ENCODE measurements at regions not wholly inside any gene's neighbourhood (a gene's known extent, or its start where the extent isn't known, plus 50 kb on each side); places are given as distances from the start of the nearest gene placed in this dataset.

GRCh38 chr5:143955141-143955540 is 143.2 kb downstream of the HMHB1 start:
- Histone ChIP-seq H3K27me3 (replicated peaks; ENCODE audit: control insufficient read depth, insufficient read depth, low read length) (no peaks in the 10 kb centered on the region), H3K4me3 (ENCODE audit: low read length) (no peak overlapping the region), H3K9ac (ENCODE audit: low read length) (no peak overlapping the region), H3K36me3 (ENCODE audit: control insufficient read depth, insufficient read depth, low read length, severe bottlenecking) (no peaks in the 10 kb centered on the region), H3K9me3 (ENCODE audit: control insufficient read depth, low read length) (no peaks in the 10 kb centered on the region), H3K4me1 (ENCODE audit: control insufficient read depth, insufficient read depth, low read length) (peaks cover 10% of the 10 kb centered on the region)
- peak; percentile 35 for DNase-seq (ENCODE audit: low read depth)

DNA sequence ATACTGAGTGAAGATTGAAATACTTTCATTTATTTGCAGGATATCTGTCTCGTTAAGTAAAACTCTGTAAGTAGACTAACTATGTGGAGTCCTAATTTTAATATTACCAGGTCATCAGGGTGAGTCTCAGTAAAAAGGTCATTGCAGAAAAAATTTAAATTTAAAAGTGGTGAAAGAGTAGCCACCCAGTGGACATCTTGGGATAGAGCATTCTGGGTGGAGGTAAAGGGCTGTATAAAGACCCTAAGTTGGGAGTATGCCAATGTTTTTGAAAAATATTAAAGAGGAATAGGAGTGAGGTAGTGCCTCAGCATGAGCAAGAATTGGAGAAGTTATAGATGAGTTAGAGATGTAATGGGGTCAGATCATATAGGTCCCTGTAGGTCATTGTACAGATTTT is 145.5 kb downstream of the HMHB1 start:
- Histone ChIP-seq H3K9ac (ENCODE audit: low read length) (no peak overlapping the region), H3K9me3 (ENCODE audit: control insufficient read depth, low read length) (no peaks in the 10 kb centered on the region), H3K4me1 (ENCODE audit: control insufficient read depth, insufficient read depth, low read length) (peaks cover 10% of the 10 kb centered on the region), H3K4me3 (ENCODE audit: low read length) (no peak overlapping the region), H3K36me3 (ENCODE audit: control insufficient read depth, insufficient read depth, low read length, severe bottlenecking) (no peaks in the 10 kb centered on the region), H3K27me3 (replicated peaks; ENCODE audit: control insufficient read depth, insufficient read depth, low read length) (no peaks in the 10 kb centered on the region)
- DNase-seq (ENCODE audit: low read depth) = peak; percentile 19

DNA sequence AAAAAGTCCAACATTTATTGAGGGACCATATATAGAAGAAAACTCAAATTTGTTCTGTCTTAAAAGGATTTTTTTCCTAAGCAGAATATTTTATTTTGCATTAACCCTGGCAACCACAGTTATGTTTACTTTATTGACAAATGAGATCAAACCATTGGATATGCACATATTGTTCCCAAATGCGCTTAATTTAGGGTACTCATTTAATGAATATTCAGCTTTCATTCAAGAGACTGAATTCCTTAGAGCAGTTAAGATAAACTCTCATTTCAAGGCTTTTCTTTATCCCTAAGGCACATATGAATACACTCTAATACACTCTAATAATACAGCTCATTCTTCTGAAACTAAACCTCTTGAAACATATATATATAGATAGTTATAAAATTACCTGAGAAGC is 150.2 kb downstream of the HMHB1 start:
- Histone ChIP-seq H3K4me3 (ENCODE audit: low read length) (no peak overlapping the region), H3K9ac (ENCODE audit: low read length) (no peak overlapping the region), H3K4me1 (ENCODE audit: control insufficient read depth, insufficient read depth, low read length) (no peaks in the 10 kb centered on the region), H3K36me3 (ENCODE audit: control insufficient read depth, insufficient read depth, low read length, severe bottlenecking) (no peaks in the 10 kb centered on the region), H3K27me3 (replicated peaks; ENCODE audit: control insufficient read depth, insufficient read depth, low read length) (no peaks in the 10 kb centered on the region), H3K9me3 (ENCODE audit: control insufficient read depth, low read length) (no peaks in the 10 kb centered on the region)
- no peak for DNase-seq (ENCODE audit: low read depth)

DNA sequence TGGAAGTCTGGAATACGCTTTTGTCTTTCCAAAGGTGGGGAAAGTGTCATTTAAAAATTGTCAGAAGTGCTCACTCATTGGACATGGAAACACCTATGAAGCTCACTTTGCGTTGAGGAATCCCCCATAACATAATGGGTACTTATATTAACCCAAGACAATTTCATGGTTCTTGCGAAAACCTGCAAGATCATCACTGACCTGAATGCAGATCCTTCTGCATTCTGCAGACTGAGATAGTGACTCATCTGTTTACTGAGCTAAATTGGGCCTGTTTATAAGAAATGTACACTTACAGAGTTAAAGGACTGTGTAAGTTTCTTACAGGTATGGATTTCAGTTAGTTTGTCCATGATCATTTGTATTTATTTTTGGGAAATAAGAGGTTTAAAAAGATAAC is 153.0 kb downstream of the HMHB1 start:
- H3K27me3 ChIP-seq (replicated peaks; ENCODE audit: control insufficient read depth, insufficient read depth, low read length) = no peaks in the 10 kb centered on the region
- H3K4me1 ChIP-seq (ENCODE audit: control insufficient read depth, insufficient read depth, low read length) = peaks cover 11% of the 10 kb centered on the region
- H3K36me3 ChIP-seq (ENCODE audit: control insufficient read depth, insufficient read depth, low read length, severe bottlenecking) = no peaks in the 10 kb centered on the region
- no peak overlapping the region for H3K4me3 ChIP-seq (ENCODE audit: low read length)
- peak; percentile 40 for DNase-seq (ENCODE audit: low read depth)
- H3K9me3 ChIP-seq (ENCODE audit: control insufficient read depth, low read length) = no peaks in the 10 kb centered on the region
- H3K9ac ChIP-seq (ENCODE audit: low read length) = no peak overlapping the region

DNA sequence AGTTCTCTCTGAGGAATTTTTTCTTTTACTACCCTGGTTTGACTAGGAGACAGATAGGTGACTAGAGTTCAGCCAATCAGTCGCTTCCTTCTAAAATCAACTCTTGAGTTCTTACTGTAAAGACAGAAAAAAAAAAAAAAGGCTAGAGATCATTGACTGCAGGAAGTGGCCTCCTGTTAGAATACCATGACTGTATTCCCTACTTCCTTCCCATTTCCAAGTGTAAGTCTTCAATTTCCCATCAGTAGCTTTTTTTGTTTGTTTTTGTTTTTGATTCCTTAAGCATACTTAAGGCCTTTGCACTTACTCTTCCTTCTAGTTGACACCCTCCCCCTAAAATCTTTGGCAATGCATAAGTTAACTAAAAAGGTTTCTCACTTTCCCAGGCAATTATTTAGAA is 154.3 kb downstream of the HMHB1 start:
- no peak overlapping the region for H3K4me3 ChIP-seq (ENCODE audit: low read length)

DNA sequence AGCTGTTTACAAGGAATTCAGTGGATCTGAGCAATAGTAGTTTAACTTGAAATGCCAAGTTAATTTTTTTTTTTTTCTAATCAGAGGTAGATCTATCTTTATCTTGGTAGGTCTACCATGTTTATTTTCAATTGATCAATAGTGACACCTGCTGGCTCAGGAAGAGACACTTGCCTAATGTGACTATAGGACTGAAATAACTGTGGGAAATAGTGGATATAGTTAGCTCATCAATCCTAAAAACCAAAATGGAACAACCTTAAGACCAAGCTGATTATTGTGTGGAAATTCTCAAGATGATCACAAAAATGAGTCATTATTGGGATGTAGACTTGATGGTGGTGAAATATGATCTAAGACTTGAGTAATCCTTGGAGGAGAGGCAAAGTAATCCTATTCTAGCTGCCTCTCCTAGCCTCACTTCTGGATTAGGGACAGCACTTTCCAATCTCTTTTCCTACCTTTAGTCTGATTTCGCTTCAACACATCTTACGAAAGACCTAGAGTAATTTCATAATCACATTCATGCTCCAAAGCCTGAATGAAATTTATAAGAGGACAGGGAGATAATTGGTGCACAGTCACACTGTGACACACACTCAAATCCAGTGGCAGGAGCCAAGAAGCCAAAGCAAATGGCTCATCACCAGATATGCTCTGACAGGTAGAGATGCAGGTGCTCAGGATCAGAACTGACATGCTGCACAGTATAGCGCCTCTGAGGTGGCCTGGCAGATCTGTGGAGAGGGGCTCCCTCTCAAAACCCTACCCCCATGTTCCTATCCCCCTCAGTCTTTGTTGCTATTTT is 156.3 kb downstream of the HMHB1 start:
- DNase-seq (ENCODE audit: low read depth) = peak; percentile 79
- Histone ChIP-seq H3K9me3 (ENCODE audit: control insufficient read depth, low read length) (no peaks in the 10 kb centered on the region), H3K36me3 (ENCODE audit: control insufficient read depth, insufficient read depth, low read length, severe bottlenecking) (no peaks in the 10 kb centered on the region), H3K4me3 (ENCODE audit: low read length) (no peak overlapping the region), H3K27me3 (replicated peaks; ENCODE audit: control insufficient read depth, insufficient read depth, low read length) (no peaks in the 10 kb centered on the region), H3K9ac (ENCODE audit: low read length) (peak overlapping the region; percentile 13), H3K4me1 (ENCODE audit: control insufficient read depth, insufficient read depth, low read length) (peaks cover 11% of the 10 kb centered on the region)

More for the DNA sequence above, 154.3 kb downstream of the HMHB1 start:
- H3K27me3 ChIP-seq (replicated peaks; ENCODE audit: control insufficient read depth, insufficient read depth, low read length) = no peaks in the 10 kb centered on the region
- no peaks in the 10 kb centered on the region for H3K9me3 ChIP-seq (ENCODE audit: control insufficient read depth, low read length)
- peaks cover 11% of the 10 kb centered on the region for H3K4me1 ChIP-seq (ENCODE audit: control insufficient read depth, insufficient read depth, low read length)
- DNase-seq (ENCODE audit: low read depth) = no peak
- H3K36me3 ChIP-seq (ENCODE audit: control insufficient read depth, insufficient read depth, low read length, severe bottlenecking) = no peaks in the 10 kb centered on the region
- no peak overlapping the region for H3K9ac ChIP-seq (ENCODE audit: low read length)

DNA sequence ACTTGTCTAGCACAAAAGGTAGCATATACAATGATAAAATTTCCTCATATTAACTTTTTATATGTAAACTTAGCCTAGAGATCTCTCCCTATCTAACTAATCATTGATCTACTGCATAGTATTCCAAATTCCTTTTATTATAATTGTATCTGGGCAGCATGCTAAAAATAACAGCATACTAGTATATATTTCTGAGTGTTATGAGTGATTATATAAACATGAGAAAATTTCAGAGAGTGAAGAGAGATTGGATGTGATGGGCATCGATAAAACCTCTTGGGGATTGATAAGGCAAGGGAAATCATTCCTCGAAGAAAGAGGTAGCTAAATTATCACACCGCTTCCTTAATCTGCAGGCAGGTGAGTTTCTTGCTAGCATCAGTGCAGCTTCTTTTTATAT is 158.2 kb downstream of the HMHB1 start:
- no peaks in the 10 kb centered on the region for H3K36me3 ChIP-seq (ENCODE audit: control insufficient read depth, insufficient read depth, low read length, severe bottlenecking)
- DNase-seq (ENCODE audit: low read depth) = no peak
- H3K4me1 ChIP-seq (ENCODE audit: control insufficient read depth, insufficient read depth, low read length) = peaks cover 11% of the 10 kb centered on the region
- no peaks in the 10 kb centered on the region for H3K27me3 ChIP-seq (replicated peaks; ENCODE audit: control insufficient read depth, insufficient read depth, low read length)
- no peak overlapping the region for H3K9ac ChIP-seq (ENCODE audit: low read length)
- no peak overlapping the region for H3K4me3 ChIP-seq (ENCODE audit: low read length)
- no peaks in the 10 kb centered on the region for H3K9me3 ChIP-seq (ENCODE audit: control insufficient read depth, low read length)

GRCh38 chr5:143972068-143972467 is 160.1 kb downstream of the HMHB1 start:
- no peaks in the 10 kb centered on the region for H3K9me3 ChIP-seq (ENCODE audit: control insufficient read depth, low read length)
- no peaks in the 10 kb centered on the region for H3K36me3 ChIP-seq (ENCODE audit: control insufficient read depth, insufficient read depth, low read length, severe bottlenecking)

GRCh38 chr5:143976055-143976454 is 164.1 kb downstream of the HMHB1 start:
- DNase-seq (ENCODE audit: low read depth) = no peak

More at GRCh38 chr5:143972068-143972467, 160.1 kb downstream of the HMHB1 start:
- Histone ChIP-seq H3K4me1 (ENCODE audit: control insufficient read depth, insufficient read depth, low read length) (peaks cover 11% of the 10 kb centered on the region), H3K9ac (ENCODE audit: low read length) (no peak overlapping the region), H3K4me3 (ENCODE audit: low read length) (no peak overlapping the region), H3K27me3 (replicated peaks; ENCODE audit: control insufficient read depth, insufficient read depth, low read length) (no peaks in the 10 kb centered on the region)
- no peak for DNase-seq (ENCODE audit: low read depth)

DNA sequence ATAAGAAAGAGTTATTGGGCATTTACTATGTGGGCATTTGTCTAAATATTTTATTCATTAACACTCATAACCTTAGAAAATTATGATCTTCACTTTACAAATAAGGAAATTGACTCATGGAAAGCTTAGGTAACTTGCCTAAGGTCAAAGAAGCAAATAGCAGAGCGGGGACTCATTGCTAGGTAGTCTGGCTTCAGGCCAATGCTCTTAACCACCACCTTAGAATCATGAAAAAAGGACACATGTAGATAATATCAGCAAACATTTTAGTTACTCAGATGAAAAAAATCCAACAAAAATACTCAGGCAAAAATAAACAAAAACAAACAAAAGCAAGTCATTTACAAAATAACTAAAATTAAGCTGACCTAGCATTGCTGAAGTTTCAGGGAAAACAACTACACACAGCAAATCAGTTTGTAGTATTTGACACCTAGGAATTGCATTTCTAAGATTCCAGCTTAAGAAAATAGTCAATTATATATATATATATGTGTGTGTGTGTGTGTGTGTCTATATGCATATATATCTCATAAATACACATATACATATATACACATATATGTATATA is 166.0 kb downstream of the HMHB1 start:
- Histone ChIP-seq H3K4me1 (ENCODE audit: control insufficient read depth, insufficient read depth, low read length) (no peaks in the 10 kb centered on the region), H3K27me3 (replicated peaks; ENCODE audit: control insufficient read depth, insufficient read depth, low read length) (no peaks in the 10 kb centered on the region), H3K4me3 (ENCODE audit: low read length) (no peak overlapping the region), H3K9me3 (ENCODE audit: control insufficient read depth, low read length) (no peaks in the 10 kb centered on the region), H3K36me3 (ENCODE audit: control insufficient read depth, insufficient read depth, low read length, severe bottlenecking) (no peaks in the 10 kb centered on the region), H3K9ac (ENCODE audit: low read length) (no peak overlapping the region)
- DNase-seq (ENCODE audit: low read depth) = peak; percentile 12

More at GRCh38 chr5:143976055-143976454, 164.1 kb downstream of the HMHB1 start:
- Histone ChIP-seq H3K27me3 (replicated peaks; ENCODE audit: control insufficient read depth, insufficient read depth, low read length) (no peaks in the 10 kb centered on the region), H3K36me3 (ENCODE audit: control insufficient read depth, insufficient read depth, low read length, severe bottlenecking) (no peaks in the 10 kb centered on the region), H3K4me3 (ENCODE audit: low read length) (no peak overlapping the region), H3K4me1 (ENCODE audit: control insufficient read depth, insufficient read depth, low read length) (no peaks in the 10 kb centered on the region), H3K9me3 (ENCODE audit: control insufficient read depth, low read length) (no peaks in the 10 kb centered on the region), H3K9ac (ENCODE audit: low read length) (no peak overlapping the region)

GRCh38 chr5:143979044-143979690 is 167.2 kb downstream of the HMHB1 start:
- H3K9ac ChIP-seq (ENCODE audit: low read length) = peak overlapping the region; percentile 25
- no peak overlapping the region for H3K4me3 ChIP-seq (ENCODE audit: low read length)
- no peaks in the 10 kb centered on the region for H3K27me3 ChIP-seq (replicated peaks; ENCODE audit: control insufficient read depth, insufficient read depth, low read length)
- H3K4me1 ChIP-seq (ENCODE audit: control insufficient read depth, insufficient read depth, low read length) = no peaks in the 10 kb centered on the region
- no peaks in the 10 kb centered on the region for H3K9me3 ChIP-seq (ENCODE audit: control insufficient read depth, low read length)
- DNase-seq (ENCODE audit: low read depth) = no peak
- no peaks in the 10 kb centered on the region for H3K36me3 ChIP-seq (ENCODE audit: control insufficient read depth, insufficient read depth, low read length, severe bottlenecking)
